ENCODE measurements at regions not wholly inside any gene's neighbourhood (a gene's known extent, or its start where the extent isn't known, plus 50 kb on each side); places are given as distances from the start of the nearest gene placed in this dataset.
A peak's percentile ranks its signal among the peaks of the same experiment; 100 is the strongest.

DNA sequence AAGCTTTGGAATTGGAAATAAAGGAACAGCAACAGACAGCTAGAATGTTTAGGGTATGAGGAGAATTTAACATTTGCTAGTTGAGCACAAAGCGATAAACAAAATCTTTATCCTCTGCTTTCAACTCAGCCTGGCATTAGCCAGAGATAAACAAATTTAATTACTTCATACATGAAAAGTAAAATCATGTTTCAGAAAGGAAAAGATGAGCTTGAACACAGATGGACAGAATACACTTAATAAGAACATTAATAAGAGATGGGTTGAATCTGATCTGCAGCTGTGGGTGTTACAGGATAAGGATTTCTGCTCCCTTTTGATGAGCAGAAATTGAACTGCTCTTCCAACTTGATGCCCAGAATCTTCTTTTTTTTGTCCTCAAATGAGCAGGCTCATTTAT, 275.2 kb downstream of the CSNK1G3 start:
- DNase-seq: no peak

DNA sequence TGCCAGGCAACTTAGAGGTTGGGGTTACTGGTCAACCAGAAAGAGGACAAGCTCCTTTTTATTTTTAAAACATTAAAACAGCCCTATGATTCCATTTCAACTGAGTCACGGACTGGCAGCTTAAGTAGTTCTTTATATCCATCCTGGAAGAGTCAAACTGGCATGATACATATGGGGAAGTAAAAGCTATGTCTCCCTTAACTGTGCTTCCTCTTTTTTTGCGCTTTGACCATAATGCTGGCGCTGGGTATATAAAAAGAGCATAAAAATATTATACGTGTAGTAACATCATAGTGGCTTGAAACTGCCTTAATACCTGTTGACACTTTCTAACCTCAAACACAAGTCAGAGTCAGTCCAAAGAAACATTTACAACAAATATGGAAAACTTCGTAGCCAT, 274.4 kb downstream of the CSNK1G3 start:
- DNase-seq: no peak

DNA sequence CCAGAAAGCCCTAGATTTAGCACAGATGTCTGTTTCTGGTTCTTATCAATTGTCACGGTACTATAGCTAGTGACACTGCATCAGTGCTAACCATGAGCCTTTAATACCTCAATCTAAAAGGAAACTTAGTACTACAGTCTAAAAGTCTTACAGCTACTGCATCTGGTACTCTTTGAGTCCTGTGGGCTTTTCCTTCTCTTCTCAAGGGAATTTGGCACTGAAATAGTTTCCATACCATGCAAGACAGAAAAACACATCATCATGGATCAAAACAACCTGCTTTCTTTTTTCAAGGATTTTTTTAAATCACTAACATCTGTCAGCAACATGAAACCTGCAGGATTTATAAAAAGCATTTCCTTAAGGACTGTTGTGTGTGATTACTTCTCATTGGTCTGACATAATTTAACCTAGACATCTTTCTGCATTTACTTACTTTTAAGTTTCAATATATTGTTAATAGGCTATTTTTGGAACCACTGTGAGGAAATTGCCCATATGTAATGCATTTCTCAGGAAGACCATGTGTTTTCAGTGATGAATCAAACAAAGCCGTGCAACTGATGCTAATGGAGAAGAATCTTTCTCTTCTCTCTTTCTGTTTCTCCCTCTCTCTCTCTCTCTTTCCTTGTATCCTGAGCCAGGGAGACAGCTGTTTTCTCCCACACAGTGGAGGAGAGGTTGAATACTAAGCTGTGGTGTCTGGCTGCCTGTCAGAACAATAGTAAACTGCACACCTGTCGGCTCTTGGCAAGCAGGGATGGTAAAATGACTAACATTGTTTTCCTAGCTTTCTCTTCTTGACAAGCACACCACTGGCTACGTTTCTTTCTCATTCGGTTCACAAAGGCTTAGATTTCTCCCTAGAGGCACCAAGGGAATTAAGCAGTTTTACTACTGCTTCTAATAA, 273.4 kb downstream of the CSNK1G3 start:
- no peak for DNase-seq

GRCh38 chr5:123783421-123783820, 271.4 kb downstream of the CSNK1G3 start:
- DNase-seq: no peak

DNA sequence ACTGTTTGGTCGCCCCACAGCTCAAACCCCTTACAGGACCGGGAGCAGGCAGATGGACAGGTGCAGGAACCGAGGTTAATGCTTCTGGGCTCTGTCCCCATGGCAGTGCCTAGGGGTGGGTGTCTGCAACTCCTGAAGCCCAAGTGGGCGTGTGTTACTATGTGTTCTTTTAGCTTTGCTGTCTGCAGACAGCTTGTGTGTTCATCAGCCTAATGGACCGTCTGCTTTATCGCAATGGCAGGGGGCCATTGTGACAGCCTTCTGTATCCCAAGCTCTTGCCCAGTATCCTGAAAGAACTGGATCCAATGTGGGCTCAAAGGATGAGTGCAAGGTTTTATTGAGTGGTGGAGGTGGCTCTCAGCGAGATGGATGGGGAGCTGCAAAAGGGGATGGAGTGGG, 266.7 kb downstream of the CSNK1G3 start:
- DNase-seq: no peak

DNA sequence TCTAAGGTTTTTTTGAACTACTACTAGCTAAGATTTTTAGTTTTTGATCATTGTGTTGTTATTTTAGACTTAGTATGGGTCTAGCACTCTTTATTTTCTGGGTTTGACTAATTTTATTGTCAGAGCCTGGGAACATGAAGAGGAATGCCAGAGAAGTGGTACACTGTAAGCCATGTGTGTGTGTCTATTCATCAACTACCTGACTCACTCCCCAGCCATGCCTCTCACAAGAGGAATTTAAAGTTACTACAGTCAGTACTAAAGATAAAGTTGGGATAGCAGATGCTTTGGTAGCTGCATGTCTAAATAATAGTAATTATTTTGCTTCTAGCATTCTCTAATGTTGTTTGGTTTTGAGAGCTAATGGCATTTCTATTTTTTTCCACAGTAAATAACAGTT, 264.8 kb downstream of the CSNK1G3 start:
- no peak for DNase-seq

DNA sequence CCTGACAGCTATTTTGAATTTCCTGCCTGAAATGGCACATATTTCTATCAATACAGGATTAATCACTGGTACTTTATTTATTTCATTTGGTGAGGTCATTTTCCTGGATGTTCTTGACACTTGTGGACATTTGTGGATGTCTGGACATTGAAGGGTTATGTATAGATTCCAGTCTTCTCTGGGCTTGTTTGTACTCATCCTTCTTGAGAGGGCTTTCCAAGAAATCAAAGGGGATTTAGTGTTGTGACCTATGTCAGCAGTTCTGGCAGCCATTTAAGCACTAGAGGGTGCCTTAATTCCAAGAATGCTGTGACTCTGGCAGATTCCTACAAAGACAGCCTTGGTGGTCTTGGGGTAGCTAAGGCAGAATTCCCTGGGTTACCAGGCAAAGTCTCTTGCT, 259.7 kb downstream of the CSNK1G3 start:
- no peak for DNase-seq

DNA sequence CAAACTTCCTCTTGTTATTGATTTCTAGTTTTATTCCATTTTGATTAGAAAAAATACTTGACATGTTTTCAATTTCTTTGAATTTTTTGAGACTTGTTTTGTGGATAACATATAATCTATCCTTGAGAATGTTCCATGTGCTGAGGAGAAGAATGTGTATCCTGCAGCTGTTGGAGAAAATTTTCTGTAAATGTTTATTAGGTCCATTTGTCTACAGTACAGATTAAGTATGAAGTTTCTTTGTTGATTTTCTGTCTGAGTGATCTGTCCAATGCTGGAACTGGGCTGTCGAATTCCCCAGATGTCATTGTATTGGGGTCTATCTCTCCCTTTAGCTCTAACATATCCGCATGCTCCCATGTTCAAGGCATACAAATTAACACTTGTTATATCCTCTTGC, 251.2 kb downstream of the CSNK1G3 start:
- no peak for DNase-seq

- no peak for DNase-seq
Observed at GRCh38 chr5:123756816-123757215, 244.8 kb downstream of the CSNK1G3 start.

DNA sequence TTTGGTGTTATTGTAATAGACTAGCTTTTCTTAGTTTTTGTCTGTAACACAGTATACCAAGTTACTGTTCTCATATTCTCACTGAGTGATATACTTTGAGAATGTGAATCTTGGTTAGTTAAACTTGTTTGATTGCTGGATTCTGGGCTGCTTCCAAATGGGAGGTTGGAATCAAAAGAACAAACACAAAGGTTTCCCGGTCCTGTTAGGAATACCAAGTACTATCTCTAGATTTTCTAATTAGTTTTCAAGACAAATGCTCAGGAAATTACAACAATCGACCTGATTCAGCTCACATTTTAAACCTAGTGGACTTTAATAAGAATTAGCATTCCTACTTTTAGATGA, 244.3 kb downstream of the CSNK1G3 start:
- no peak for DNase-seq

DNA sequence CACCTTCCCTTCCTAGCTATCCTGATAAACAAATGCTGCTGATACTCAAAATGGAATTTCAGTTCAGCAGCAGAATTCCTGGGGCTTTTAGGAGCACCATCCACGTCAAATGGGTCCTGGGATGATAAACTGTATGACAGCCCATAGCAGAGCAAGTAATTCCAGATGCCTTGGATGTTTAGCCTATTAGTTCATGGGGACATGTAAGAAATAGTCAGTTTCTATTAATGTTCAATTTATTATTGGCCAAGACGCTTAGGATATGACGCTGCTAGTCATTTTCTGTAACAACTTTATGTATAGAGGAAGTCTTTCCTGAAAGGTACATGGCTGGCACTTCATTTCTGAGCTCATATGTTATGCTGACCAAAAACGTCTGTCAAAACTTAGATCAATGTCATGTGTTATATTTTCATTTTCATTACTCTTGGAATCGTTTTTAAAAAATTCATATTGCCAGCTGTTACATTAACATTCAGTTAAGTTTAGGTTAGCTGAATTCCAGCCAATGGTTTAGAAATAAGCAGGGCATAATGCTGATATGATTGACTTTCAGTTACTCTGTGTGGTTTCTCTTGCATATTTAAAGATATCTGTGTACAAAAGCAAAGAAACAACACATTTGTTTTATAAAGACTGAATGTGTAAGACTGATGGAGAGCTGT, 243.8 kb downstream of the CSNK1G3 start:
- no peak for DNase-seq

- no peak for DNase-seq
Observed at GRCh38 chr5:123754908-123755307, 242.9 kb downstream of the CSNK1G3 start.

DNA sequence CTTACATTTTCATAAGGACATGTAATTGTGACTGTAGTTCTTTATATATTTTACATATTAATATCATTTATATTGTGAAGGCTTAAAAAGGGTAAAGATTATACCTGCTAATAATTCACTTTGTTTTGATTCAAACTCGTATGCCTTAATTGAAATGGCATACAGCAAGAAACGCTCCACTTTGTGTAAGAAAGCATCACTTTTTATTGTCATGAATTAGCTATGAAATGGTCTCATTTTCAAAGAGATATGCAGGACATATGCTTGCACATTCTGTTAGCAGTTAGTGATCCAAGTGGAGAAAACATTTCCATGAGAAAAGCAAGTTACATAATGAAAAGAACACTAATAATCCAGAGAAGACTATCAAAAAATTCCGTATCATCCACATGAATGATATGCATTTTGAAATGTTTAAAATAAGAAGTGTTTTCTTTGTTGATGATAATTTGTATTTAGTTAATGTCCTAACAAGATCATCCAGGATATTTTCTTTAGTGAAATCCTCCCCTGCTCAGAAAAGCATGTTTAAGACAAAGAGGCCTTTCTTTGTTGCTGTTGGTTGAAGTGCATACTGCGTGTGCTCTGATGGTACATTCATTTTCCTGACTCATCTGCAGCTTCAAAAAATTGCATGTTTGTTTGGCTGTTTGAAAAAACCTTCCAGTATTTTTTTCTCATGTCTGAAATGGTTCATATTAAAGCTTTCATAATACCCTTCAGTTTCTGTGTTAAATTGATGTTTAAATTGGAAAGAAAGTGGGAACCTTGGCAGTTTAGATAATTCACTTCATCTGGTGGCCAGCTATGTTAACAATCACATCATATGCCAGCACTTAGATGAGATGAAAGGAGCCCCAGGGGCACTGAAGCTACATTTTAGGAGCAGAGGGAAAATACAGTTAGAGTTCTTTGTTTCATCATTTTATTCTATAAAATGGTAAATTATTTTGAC, 242.2 kb downstream of the CSNK1G3 start:
- DNase-seq: no peak

GRCh38 chr5:123753180-123753936, 241.4 kb downstream of the CSNK1G3 start:
- no peak for DNase-seq

GRCh38 chr5:123752552-123753179, 240.7 kb downstream of the CSNK1G3 start:
- DNase-seq: peak; percentile 20

- no peak for DNase-seq
Observed at GRCh38 chr5:123751670-123752069, 239.7 kb downstream of the CSNK1G3 start.

DNA sequence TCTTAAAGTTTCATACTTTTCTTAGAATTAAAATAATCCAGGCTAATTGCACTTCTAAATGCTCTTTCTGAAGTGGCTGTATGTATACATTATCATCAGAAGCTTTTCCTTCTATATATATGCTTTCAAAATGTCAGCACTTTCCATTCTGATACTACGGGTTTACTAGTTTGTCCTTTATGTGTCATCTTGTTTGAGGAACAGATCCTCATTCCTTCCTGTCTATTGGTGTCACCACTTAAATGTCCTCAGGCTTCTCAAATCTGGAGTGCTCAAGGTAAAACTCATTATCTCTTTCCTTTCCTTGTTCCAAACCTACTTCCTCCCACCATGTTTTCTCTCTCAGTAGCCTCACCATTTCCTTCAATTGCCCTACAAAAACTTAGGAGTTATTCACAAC, 236.3 kb downstream of the CSNK1G3 start:
- no peak for DNase-seq

DNA sequence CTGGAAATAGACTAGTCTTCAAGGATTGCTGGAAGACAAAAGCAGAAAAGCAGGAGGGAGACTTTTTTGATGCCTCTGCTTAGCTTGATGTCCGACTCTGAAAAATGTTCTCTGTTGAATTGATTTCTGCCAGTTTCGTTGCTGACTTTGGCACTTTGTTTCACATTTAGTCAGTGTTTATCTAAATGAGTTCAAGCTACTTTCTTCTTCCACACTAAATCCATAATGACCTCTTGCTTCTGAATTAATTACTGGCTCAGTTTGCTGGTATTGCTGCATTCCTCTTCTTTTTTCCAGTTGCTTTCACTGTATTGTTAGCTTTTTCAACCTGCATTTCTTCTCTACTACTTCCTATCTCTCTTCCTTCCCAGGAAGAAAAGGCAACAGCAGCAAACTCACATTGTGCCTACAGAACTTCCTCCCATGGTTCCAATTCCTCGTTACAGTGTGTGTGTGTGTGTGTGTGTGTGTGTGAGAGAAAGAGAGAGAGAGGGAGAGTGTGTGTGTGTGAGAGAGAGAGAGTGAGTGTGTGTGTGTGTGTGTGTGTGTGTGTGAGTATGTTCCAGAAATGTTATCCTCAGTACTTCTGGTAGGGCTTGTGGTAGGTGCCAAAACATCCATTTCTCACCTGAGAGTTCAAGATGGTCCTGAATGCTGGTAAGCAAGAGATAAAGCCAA, 234.8 kb downstream of the CSNK1G3 start:
- DNase-seq: no peak

DNA sequence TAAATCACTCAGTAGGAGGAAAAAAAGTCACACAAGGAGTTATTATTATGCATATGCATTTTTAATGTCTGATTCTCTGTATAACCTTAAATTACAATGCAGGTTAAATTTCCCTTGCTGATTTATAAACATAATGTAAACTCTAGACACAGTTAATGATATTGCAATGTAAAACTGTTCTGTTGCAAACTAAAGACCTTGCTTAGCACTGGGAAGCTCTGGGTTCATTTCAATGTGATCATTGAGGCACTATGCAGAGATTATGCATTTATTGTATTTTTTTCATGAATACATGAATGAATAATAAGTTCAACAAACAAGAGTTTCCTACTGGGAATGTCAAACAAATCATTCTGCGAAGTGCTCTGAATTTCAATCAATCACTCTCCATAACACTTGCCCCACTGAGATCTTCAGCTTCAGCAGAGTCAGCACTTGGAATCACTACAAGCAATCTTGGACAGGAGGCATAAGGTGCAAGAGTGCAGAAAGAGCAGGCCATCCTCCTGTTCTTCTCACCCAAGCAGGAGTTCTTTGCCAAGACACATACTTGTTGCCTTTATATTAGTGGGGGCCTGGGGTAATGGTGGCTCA, 232.1 kb downstream of the CSNK1G3 start:
- DNase-seq: no peak

DNA sequence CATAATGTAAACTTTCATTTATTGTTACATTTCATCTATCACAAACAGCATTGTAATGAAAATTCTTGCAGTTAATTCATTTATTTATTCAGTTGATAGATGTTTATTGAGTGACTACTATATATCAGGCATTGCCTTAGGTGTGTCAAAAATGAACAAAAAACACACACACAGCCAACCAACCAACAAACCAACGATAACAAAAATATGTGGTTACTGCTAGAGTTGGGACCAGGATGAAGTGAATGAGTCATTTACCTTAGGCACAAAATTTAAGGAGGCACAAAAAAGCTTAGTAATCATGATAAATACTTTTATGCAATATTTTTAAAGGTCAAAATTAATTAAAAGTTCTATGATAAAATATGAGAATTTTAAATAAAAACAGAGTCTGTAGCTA, 223.4 kb downstream of the CSNK1G3 start:
- DNase-seq: no peak

DNA sequence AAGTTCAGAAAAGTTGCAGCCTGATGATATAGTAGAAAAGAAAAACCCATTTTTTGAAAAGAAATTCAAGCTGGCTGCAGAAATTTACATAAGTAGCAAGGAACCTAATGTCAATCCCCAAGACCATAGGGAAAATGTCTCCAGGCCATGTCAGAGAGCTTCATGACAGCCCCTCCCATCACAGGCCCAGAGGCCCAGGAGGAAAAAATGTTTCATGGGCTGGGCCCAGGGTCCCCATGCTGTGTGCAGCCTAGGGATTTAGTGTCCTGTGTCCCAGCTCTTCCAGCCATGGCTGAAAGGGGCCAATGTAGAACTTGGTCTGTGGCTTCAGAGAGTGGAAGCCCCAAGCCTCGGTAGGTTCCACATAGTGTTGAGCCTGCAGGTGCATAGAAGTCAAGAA, 220.3 kb downstream of the CSNK1G3 start:
- DNase-seq: no peak
